NCI-H774 (cell line): ENCODE measurements at regions not wholly inside any gene's neighbourhood (a gene's known extent, or its start where the extent isn't known, plus 50 kb on each side); places are given as distances from the start of the nearest gene placed in this dataset.

Experiments
- DNase-seq: peaks from one replicate; lab custom pipeline; 2025; lab: John Stamatoyannopoulos, UW

DNA sequence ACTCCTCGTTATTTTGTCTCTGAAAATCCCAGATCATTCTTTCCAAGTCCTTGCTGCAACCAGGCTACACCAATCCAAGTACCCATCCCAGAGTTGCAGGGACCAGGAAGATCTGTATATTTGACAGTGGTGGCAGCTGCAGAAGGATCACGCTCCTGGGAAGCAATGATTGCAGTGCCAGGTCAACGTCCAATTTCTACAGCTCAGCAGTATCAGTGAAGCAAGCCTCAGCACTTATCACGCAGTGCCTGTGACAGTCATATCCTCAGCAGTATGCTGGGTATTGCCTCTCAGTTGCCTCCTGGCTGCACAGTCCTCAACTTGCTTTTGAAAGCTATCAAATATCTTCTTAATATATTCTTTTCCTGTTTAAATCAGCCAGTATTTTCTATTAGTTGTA is 66.7 kb downstream of the BARHL2 start:
- DNase-seq, result no peak

DNA sequence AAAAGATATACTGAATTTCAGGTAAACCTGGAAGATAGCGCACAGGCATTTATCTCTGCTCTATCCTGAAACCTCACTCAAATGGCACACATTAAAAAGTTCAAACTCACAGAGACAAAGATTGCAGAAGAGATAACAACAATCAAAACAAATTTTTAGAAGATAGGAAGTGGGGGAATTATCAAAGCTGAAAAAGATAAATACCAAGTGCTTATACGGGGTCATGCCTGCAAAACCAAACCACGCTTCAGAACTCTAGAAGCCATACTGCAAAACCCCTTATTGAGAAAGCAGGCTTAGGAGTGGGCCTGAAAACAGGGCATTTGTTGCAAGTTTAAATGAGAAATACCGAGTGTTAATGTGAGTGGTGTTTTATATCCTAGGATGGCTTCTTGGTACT is 76.8 kb downstream of the BARHL2 start:
- DNase-seq, result no peak

DNA sequence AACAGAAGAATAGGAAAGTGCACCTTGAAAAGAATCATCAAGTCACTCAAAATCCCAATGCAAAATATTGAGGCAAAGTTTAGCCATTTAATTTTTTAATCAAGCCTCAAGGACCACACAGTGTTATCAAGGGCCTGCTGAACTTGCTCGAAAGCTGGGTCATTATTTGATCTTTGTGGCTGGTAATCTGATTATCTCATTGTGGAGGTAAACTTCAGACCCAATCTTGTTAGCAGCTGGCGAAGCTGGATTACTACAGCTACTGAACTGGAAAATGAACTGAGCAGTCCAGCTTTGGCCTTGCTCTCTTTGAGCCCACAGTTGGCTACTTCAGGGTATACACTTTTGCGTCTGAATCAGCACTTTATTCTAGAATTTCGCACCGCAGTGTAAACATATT is 94.4 kb downstream of the BARHL2 start:
- DNase-seq, result no peak

DNA sequence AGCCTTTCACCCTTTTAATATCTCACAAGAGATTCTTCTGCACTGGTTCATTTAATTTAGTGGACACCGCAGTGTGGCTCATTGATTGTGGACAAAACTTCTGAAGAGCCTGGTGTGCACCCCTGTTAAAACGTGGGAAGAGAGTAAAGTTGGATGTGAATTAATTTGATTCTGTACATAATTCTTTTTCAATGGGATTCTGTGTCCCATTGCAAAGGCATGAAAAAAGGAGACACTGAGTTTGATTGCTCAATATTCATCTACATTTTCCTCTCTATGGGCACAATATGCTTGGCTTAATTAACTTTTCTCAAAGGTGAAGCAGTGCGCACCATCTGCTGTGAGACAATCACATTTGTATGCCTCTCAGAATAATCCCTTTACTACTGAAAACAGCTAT is 95.1 kb downstream of the BARHL2 start:
- DNase-seq, result no peak

DNA sequence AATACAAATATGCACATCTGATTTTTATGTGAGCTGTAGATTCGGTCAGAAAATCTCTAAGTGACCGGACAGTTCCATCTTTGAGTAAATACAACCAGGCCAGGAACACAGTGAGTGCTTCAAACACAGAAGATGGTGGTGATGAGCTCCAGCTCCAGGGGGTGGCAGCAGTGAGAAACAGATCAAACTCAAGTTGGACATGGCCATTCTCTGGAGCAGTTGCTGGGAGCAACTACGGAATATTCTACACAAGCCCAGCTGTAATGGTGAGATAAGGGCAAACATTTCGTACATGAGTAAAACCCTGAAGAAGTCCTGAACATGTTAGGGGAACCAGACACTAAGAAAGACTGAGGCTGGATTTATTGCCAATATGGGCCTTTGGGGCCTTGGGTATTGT is 100.7 kb downstream of the BARHL2 start:
- DNase-seq, result no peak

DNA sequence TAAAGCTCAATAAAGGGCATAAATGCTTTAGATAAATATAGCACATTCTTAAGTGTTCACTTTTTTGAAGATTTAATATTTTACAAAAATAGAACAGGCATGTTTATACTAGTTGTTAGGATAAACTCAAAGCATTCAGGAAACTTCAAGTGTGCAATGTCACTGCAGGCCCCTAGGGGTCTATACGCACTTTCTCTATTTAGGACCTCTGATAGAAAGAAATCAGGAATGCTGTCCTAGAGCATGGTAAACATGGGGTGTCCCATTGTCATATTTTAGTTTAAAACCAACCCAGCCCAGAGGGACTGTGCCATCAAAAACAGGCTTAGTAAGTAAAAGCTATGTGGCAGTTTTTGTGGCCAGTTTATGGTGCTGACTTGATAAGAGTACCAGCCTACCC is 102.2 kb downstream of the BARHL2 start:
- DNase-seq, result no peak

DNA sequence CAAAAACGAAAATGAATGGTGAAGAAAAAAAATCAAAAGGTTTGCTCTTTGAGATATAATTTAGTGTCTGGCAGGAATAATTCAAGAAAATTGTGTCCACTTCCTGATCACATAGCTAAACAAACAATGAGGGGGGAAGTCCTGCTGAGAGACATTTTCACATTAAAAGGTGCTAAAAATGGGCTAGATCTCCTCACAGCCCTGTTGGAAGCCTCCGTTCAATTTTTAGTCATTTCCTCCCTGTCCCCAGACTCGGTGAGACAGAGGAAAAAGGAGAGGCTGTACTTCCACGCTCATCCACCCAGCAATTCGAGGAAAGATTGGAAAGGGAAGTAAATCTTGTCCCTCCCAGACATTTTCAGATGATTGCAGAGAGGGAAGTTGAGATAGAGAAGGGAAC is 103.7 kb downstream of the BARHL2 start:
- no peak for DNase-seq

DNA sequence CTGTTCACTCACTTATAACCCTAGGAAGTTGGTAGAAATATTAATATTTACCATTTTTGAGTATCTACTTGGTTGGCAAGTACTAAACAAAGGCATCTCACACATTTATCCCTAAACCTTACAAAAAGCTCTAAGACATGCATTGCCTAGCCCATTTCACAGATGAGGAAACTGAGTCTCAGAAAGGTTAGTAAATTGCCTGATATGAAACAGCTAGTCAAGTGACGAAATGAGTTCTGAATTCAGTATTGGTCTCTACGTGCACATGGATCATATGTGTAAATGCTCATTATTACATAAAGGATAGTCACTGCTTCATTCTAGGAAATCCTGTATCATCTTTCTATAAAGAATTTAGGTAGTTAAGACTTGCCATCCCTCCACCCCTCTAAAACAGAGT is 105.1 kb downstream of the BARHL2 start:
- no peak for DNase-seq

DNA sequence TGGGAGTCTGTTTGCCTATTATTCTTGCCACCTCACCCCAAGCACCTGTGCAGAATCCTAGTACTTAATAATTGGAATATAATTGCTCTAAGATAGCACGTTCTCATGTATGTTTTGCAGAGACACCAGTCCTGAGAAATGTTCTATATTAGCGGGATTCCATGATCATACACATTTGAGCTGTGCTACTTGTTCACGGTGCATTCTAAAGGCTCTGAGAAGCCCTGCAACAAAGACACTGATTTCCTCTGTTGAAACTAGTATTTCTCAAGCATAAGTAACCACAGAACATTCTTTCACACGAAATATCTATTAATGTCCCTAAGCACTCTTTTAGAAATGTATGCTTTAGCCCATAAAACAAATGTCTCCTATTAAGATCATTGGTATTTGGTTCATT is 109.4 kb downstream of the BARHL2 start:
- DNase-seq, result no peak

DNA sequence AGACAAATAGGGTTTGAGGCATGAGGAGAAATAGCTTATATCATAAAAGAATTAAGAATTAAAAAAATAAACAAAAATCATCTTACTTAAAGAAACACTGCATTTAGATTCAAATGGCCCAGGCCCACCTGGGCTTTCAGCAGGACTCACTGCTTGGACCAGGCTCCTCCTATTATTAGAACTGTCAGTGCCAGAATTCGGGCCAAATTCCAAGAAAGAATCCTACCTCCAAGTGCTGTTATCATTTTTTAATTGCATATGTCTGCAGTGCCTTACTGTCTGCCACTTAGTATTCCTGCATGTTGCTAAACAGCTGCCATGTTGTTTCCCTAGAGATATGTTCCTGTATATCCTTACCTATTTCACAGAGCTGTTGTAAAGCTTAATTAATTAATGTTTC is 112.0 kb downstream of the BARHL2 start:
- DNase-seq, result no peak

DNA sequence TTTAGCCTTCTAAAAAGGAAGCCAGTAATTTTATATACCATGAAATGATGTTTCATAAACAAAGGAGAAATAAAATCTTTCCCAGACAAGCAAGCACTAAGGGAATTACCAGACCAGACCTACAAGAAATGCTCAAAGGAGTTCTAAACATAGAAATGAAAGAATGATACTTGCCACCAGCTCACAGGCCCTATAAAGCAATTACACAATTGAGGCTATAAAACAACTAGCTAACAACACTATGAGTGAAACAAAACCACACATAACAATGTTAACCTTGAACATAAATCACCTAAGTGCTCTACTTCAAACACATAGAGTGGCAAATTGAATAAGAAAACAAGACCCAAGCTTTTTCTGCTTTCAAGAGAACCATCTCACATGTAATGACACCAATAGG is 123.8 kb downstream of the BARHL2 start:
- DNase-seq, result no peak

DNA sequence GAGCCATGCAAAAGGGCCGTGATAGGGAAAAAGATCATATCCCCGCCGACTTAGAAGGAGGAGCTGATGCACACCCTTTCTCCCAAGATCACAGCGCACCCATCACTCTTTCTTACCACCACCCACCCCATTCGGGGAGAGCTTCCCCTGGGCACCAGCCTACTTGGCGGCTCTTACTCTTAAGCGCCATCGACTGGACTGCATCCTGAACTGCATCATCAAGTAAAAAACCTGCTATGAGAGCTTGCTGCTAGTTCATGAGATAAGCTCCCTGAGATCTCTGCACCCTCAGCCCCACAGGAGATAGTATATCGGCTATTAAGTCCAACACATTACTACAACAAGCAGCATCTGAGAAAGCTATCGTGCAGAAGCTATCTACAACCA is 125.1 kb downstream of the BARHL2 start:
- DNase-seq, result no peak

DNA sequence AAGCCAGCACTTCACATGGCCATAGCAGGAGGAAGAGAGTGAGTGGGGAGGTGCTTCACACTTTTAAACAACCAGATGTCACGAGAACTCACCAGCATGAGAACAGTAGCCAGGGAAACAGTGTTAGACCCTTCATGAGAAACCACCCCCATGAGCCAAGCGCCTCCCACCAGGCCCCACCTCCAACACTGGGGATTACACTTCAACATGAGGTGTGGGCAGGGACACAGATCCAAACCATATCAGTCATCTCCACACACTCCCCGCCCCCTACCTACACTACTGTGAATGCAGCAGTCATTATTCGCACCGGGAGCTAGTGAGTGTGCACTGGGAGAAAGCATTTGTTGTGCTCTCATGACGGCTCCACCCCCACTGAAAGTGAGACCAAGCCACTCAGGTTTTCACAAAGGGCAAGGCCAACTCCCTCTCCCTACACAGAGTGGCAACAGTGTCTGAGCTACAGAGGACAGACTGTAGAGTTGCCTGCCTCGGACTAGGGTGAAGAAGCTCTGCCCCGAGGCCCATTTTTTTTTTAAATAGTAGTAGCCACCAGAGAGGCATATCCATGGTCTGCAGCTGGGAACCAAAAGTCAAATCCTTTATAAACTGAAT is 125.6 kb downstream of the BARHL2 start:
- DNase-seq, result no peak

DNA sequence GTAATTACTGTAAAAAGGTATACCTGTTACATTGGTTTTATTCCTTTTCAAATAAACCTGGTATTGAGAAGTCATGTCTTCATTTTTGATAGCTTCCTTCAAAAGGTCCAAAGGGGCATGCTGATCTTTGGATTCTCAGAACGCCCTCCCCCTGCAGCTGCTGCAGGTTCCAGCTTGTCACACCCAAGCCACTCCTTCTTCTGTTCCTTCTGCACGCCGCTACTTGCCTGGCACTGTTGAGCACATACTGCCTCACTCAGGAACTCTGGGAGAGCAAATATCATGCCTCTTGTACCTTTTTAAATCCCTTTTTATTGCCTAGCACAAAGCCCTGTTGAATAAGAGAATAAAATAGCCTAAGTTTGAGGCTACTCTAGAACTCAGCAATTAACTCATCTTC is 136.9 kb downstream of the BARHL2 start:
- DNase-seq, result no peak

DNA sequence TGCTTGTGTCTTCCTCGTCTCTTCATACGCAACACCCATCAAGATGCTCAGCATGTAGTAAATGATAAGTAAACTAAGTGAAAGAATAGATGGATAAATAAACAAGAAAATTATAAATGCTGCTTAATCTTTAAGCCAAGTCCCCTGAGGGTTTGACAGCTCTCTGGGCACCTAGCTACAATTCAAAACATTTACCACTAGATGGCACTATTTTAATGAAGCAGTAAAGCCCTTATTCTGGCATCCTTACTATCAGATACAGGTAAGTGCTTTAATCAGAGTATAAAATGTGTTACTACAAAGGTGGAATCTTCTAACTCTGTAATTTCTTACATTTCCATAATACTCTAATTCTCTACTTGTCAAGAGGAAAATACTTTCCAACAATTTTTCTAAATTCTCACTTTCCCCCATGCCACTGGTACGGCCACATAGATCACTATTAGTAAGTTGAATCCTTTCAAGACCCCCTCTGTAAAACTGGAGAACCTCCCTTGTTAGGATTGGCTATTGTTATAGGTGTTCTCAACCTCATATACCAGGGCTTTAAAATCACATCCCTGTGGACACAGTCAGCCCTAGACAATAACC is 137.8 kb downstream of the BARHL2 start:
- peak; percentile 30 for DNase-seq

DNA sequence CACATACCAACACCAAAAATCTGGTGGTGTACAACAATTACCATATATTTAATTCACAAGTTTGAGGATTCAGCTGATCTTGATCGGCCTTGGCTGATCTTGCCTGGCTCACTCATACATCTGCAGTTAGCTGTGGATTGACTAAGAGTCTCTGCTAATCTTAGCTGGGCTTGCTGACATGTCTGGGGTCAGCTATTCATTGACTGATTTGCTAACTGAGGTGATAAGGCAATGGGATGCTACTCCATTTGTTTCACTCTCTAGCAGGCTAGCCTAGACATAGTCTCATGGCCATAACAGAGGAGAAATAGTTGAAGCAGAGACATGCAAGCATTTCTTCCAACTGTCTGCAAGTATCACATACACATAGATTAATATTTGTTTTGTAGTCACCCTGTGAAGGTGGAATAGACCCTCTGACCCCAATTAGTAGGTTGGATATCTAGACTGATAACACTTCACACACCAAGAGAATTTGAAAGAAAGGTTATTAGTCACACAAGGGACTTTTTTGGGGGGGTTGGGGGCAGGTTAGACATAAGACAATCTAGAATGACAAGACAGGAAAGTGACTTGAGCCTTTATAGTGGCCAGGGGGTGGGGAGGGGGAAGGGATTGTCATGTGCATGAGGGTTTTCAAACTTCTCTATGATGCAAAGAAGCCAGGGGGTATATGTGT is 142.3 kb downstream of the BARHL2 start:
- no peak for DNase-seq

DNA sequence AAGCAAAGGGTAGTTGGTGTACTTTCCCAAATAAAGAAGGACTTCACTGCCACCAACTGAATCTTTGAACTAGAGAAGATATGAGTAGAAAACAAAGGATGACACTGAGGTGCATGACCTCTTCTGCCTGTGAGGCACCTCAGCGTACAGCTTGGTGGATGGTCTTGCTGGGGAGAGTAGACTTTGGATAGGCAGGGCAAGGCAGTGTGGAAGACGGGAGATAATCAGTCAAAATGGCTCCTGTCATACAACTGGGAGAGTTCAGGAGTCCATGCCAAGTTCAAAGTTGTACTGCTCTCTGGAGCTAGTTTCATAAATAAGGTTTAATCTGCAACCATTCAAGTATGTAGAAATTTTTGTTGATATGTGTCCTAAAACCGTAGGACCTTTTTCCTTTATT is 143.4 kb downstream of the BARHL2 start:
- DNase-seq, result no peak

DNA sequence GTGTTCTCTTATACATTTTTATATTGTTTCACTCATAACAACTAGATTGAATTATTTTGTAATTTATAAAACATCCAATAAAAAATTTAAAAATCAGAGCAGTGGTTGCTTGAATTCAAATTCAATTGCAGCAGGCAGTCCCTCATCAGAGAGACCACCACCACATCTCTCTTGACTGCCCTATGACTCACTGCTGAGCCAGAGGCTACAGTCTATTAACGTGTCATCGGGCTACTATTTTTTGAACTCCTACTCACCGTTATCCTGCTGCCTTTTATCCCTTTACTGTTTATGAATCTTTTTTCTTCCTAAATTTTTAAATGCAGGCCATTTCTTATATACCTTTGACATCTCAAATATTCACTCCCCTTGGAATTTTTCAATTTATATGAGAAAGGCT is 144.7 kb downstream of the BARHL2 start:
- no peak for DNase-seq

DNA sequence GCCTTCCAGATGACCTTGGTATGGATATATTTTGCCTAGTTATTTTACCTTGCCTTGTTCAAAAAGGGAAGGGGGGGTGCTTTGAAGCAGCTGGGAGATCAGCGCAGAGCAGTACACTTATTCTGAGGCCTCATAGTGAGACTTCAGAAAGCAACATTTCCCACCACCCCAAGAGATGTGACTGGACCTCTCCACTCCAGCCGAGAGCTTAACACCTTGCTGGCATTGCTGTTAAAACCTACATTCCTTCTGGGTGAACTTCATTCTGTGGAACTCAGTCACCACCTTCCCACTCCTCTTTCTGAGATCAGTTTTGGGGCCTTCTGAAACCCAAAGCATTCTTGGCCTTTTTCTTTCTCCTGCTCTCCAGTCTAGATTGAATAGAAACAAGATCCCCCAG is 148.7 kb downstream of the BARHL2 start:
- no peak for DNase-seq

DNA sequence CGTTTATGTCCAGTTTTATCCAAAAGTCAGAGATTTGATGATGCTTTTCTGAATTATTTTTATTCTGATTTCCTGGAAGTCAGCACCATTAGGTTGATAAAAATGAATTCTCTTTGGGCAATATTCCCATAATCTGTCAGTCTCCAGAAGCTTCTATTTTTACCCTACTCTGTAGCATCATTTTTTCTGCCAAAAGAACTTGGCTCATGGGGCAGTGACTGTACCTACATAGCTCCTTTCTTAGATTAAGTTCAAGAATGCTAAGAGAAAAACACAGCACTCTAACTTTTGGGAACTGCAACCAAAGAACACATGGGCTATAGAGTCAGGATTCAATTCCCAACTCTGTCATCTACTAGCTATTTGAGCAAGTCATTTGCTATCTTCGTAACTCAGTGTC is 152.9 kb downstream of the BARHL2 start:
- no peak for DNase-seq

DNA sequence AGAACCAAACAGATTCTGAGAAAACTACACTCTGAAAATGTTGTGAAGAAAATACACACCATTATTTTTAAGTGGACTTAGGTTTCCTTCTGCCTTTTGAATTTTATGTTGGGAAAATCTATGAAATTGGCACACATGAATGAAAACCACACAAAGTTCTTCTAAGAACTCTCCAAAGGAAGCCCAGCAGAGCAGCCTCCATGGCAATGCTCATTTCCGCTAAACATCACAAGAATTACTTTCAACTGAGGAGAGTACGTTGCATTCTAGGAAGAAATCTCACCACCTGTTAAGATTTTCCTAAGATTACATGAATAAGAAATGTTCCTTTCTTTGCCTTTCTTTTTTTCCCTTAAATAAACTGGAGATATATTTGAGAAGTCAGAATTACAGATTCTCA is 154.2 kb downstream of the BARHL2 start:
- no peak for DNase-seq

DNA sequence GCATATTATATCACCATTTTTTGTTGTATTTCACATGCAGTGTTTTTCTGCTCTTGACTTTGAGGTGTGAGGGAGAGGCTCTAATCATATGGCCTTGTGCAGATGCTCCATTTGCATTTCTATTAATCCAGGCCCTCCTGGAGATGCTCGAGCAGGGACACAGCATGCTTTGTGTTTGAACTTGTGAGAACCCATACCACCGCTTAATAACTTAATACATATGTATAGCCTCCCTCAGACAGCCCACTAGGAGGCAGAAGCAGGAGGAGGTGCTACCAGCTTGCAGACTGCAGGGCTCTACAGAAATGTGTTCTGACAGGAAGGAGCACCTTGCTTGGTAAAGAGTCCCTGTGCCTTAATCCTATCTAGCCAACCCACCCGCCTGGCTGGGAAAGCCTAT is 155.2 kb downstream of the BARHL2 start:
- no peak for DNase-seq

DNA sequence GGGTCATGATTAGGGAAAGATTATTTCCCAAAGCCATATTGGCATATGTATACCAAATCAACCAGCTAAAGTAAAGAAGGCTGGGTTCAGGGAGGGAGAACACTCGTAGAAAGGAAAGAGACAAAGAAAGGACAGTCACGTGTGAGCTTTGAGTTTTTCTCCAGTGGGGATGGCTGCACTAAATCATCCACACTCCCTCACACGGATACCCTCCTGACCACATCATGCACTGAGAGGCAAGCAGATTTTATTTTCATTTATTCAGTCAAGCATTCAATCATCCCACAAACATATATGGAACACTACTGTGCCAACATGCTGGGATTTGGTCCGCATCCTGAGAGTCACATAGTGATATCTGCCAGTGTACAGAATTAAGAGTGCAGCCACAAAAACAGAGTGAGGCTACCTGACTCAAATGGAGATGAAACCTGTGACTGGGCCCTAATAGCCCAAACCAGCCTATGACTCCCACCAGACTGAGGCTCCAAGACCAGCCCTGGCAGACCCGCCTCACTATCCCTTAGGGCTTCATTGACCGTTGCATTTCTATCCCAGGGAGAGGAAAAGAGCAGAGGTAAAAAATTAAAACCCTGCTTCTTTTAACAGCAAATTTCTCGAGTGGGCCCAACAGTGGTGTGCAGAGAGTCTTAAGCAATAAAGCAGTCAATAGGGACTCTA is 155.9 kb downstream of the BARHL2 start:
- no peak for DNase-seq
